Upper lobe of right lung (tissue), 1 donor: ENCODE measurements at regions not wholly inside any gene's neighbourhood (a gene's known extent, or its start where the extent isn't known, plus 50 kb on each side); places are given as distances from the start of the nearest gene placed in this dataset.
"Not testable (repeated sequence)": the region's sequence is repeated elsewhere in the genome, so short reads cannot be mapped to it uniquely, and the experiment has no call there.

Experiments
- ATAC-seq: fragments of 200-7000 bp; cut with Tn5 transposase; one replicate; pipeline ENCODE4 v1.9.1; 2020; ENCODE audit warnings: mild to moderate bottlenecking, moderate library complexity
- DNase-seq: peaks from one replicate; pipeline ENCODE4 v3.0.0-alpha.2; 2020
- H3K27ac ChIP-seq: fragments of 200-600 bp; one replicate; pipeline ENCODE4 v1.8.0; 2022
- H3K27me3 ChIP-seq: fragments of 200-600 bp; one replicate; pipeline ENCODE4 v1.8.0; 2022; ENCODE audit warnings: mild to moderate bottlenecking
- H3K36me3 ChIP-seq: fragments of 200-600 bp; one replicate; pipeline ENCODE4 v1.8.0; 2022
- H3K4me1 ChIP-seq: fragments of 200-600 bp; one replicate; pipeline ENCODE4 v1.8.0; 2022
- H3K4me3 ChIP-seq: fragments of 200-600 bp; one replicate; pipeline ENCODE4 v1.8.0; 2022; ENCODE audit warnings: mild to moderate bottlenecking
- H3K9me3 ChIP-seq: fragments of 200-600 bp; one replicate; pipeline ENCODE4 v1.8.0; 2022
- intact Hi-C: fragments of 100-400 bp; cut with DNase I; formaldehyde crosslinking; loops from one replicate; pipeline ENCODE4 v1.11.0; 2022
- TF ChIP-seq, protein P1 (sequence below): fragments of 200-600 bp; IDR thresholded peaks from one replicate; pipeline ENCODE4 v1.8.0; 2022; ENCODE audit warnings: antibody characterized with exemption
- donor health status: DM: no; HTN: yes; CAD: no; lungs with severe emphysema.

DNA sequence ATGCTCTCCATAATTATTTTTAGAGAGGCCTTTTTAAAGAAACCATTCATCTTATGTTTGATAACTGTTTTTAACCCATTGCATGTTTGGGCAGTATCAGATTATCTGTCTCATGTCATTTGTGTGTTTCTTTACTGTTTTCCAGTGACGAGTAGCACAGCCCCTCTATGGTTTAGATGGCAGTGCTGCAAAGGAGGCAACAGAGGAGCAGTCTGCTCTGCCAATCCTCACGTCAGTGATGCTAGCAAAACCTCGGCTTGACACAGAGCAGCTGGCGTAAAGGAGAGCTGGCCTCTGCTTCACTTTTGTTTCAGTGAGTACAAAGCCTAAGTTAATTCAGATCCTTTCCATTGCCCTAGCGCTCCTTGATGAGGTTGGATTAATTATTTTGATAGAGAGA, 80.4 kb upstream of the GARIN1A start:
- no peak for DNase-seq
- peaks cover 20% of the 10 kb centered on the region for H3K36me3 ChIP-seq
- intact Hi-C loops: no loop called here
- H3K27ac ChIP-seq: no peak overlapping the region
- no peak for ATAC-seq
- no peaks in the 10 kb centered on the region for H3K9me3 ChIP-seq
- H3K27me3 ChIP-seq: no peaks in the 10 kb centered on the region
- H3K4me3 ChIP-seq: no peak overlapping the region
- TF ChIP-seq, protein P1, sequence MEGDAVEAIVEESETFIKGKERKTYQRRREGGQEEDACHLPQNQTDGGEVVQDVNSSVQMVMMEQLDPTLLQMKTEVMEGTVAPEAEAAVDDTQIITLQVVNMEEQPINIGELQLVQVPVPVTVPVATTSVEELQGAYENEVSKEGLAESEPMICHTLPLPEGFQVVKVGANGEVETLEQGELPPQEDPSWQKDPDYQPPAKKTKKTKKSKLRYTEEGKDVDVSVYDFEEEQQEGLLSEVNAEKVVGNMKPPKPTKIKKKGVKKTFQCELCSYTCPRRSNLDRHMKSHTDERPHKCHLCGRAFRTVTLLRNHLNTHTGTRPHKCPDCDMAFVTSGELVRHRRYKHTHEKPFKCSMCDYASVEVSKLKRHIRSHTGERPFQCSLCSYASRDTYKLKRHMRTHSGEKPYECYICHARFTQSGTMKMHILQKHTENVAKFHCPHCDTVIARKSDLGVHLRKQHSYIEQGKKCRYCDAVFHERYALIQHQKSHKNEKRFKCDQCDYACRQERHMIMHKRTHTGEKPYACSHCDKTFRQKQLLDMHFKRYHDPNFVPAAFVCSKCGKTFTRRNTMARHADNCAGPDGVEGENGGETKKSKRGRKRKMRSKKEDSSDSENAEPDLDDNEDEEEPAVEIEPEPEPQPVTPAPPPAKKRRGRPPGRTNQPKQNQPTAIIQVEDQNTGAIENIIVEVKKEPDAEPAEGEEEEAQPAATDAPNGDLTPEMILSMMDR: no peak
- no peaks in the 10 kb centered on the region for H3K4me1 ChIP-seq

DNA sequence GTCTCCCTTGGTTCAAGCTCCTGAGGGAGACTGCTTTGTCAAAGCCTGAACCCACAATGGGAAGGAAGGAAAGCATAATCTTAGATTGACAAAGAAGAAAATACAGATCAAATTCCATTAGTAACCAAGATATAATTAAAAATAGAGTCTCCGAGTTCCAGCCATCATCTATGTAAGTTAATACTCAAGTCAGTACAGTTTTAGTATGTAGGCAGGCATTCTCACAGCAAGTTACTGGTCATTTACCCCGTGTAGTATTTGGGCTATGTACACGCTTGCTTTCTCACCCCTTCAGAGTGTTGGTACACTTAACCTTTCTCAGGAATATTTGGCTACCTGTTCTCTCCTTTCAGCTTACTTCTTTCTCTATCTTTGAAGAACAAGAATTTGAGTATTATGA, 79.9 kb upstream of the GARIN1A start:
- intact Hi-C loops, H3K27me3 ChIP-seq, H3K4me3 ChIP-seq, H3K27ac ChIP-seq, DNase-seq, H3K4me1 ChIP-seq, ATAC-seq, H3K9me3 ChIP-seq: not testable (repeated sequence)
- peaks cover 20% of the 10 kb centered on the region for H3K36me3 ChIP-seq

DNA sequence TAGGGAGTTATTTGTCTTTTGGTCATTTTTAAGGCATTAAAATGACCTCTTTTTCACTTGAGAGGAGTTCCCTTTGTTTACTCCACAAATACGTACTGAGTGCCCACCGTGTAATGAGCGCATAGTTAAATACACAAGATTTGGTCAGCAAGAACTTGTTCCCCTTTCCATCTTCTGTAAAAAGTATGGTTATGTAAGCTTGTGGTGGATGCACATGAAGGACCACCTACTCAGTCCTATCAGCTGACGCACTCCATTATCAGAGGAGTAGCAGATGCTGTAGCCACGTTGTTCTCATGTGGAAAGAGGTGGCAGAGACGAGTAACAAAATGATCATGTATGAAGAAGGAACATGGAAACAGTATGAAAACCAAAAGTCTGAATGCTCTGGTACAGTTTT, 78.0 kb upstream of the GARIN1A start:
- H3K27me3 ChIP-seq, DNase-seq, intact Hi-C loops, H3K9me3 ChIP-seq, H3K4me3 ChIP-seq, H3K4me1 ChIP-seq: not testable (repeated sequence)
- peak overlapping the region; percentile 6 for H3K27ac ChIP-seq
- H3K36me3 ChIP-seq: peaks cover 20% of the 10 kb centered on the region
- ATAC-seq: peak; percentile 89

DNA sequence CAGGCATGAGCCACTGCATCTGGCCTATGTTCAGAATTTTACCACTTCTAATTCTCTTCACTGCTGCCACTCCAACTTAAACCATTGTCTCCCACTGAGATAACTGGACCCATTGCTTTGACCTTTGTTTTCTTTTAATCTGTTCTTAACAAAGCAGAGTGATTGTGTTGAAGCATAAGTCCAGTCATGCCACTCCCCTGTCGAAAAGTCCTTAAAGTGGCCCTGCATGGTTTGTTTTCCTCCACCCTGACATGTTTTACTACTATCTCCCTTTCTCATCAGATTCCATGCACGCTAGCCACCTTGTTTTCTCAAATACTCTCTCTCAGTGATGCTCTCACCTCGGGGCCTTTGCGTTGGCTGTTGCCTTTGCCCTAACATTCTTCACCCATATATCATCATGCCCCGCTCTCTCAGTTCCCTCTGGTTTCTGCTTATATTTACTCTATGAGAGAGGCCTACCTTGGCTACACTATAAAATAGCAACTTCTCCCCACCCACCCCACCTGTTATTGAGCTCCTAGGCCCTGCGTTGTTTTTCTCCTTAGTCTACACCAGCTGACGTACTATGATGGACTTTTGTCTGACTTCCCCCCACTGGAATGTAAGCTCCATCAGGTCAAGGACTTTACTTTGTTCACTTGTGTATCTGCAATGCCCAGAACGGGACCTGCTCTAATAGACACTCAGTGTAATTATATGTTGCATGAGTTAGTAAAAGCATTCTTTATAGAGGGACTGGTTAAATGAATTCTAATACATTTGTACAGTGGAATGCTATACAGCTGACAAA, 75.6 kb upstream of the GARIN1A start:
- H3K27me3 ChIP-seq, intact Hi-C loops, H3K9me3 ChIP-seq, DNase-seq, H3K27ac ChIP-seq, H3K4me1 ChIP-seq, H3K4me3 ChIP-seq, ATAC-seq: not testable (repeated sequence)
- peaks cover 17% of the 10 kb centered on the region for H3K36me3 ChIP-seq

DNA sequence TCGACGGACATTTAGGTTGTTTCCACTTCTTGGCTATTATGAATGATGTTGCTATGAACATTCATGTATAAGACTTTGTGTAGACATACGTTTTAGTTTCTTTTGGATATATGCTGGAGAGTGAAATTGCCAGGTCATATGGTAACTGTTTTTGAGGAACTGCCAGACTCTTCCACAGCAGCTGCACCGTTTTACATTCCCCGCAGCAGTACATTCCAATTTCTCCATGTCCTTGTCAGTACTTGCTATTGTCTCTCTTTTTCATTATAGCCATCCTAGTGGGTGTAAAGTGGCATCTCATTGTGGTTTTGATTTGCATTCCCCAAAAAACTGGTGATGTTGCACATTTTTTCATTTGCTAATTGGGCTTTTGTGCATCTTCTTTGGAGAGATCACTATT, 73.1 kb upstream of the GARIN1A start:
- H3K36me3 ChIP-seq, intact Hi-C loops, H3K27ac ChIP-seq, H3K27me3 ChIP-seq, H3K4me3 ChIP-seq, H3K4me1 ChIP-seq, DNase-seq, ATAC-seq, H3K9me3 ChIP-seq: not testable (repeated sequence)

DNA sequence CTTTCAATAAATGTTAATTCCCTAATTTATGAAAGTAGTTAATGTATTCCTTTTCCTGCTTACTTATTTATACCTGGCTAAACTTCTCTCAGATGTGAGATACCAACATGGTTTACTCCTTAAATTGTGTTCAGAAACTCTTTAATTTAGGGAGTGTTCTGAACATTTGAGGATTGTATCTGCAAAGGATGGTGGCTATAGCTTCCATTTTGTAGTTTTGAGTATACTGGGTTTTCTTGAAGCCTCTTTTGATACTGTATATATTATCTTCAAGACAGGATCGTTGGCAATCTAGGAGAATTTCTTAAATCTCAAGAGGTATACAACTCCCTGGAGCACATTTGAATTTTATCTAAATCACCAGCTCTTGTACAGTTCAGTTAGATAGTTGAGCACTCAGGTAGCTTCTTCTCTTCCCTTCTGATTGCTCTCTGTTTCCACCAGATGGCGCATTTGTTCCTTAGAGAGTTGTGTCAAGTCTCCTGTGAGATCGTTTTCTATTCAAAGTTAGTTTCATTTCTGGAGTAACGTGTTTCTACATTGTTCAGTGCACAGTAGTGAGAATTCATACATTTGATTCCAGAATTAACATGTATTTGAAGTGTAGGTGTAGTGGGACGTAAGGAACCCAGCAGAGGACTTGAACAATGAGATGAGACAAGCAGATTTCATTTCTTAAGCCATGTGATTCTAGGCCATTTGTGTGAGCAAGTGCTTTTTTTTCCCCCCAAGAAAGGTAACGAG, 63.2 kb upstream of the GARIN1A start:
- intact Hi-C loops, H3K9me3 ChIP-seq, H3K4me1 ChIP-seq, H3K27me3 ChIP-seq, DNase-seq: not testable (repeated sequence)
- ATAC-seq: peak; percentile 91
- TF ChIP-seq, protein P1: peak; percentile 55
- H3K27ac ChIP-seq: peak overlapping the region; percentile 47
- H3K4me3 ChIP-seq: peak overlapping the region; percentile 14
- peaks cover 22% of the 10 kb centered on the region for H3K36me3 ChIP-seq

DNA sequence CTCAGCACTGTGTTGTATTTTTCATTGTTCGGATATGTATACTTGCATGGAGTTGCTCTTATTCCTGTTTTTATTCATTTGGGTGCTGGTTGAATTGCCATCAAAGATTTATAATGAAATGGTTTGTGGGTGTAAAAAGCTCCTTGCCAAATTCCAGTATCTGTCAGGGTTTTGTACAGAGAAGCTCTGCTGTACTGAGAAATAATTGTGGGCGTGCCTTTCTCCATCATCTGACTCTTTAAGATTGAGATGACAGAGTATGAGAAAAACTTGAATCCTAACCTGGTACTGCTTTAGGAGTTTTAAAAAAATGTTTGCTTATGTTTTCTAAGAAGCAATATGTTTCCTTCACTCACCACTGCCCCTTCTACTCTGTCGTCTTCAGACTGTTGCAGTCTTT, 58.7 kb upstream of the GARIN1A start:
- H3K4me3 ChIP-seq, intact Hi-C loops: not testable (repeated sequence)

DNA sequence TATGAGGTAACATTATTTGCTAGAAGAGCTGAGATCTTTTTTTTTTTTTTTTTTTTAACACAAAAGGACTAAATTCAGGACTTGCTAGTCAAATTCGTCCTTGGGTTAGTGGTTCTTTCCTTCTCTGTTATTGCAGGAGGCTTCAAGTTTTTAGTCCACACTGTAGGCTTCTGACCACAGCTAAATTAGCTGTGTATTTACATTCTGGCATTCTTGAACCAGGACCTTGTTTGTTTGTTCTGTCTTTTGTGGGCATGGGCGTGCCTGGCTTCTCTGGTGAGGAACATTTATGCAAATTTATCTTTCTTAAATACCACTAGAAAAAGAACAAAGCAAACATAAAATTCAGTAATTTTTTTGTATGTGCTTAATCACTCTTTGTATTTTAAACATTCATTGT, 57.3 kb upstream of the GARIN1A start:
- H3K27ac ChIP-seq, H3K27me3 ChIP-seq, ATAC-seq, H3K4me1 ChIP-seq, H3K9me3 ChIP-seq, intact Hi-C loops, H3K4me3 ChIP-seq, DNase-seq: not testable (repeated sequence)
- H3K36me3 ChIP-seq: peaks cover 66% of the 10 kb centered on the region

More for the DNA sequence above, 58.7 kb upstream of the GARIN1A start:
- not testable (repeated sequence) for H3K9me3 ChIP-seq, H3K27ac ChIP-seq, DNase-seq, H3K27me3 ChIP-seq, H3K4me1 ChIP-seq, ATAC-seq
- H3K36me3 ChIP-seq: peaks cover 55% of the 10 kb centered on the region

DNA sequence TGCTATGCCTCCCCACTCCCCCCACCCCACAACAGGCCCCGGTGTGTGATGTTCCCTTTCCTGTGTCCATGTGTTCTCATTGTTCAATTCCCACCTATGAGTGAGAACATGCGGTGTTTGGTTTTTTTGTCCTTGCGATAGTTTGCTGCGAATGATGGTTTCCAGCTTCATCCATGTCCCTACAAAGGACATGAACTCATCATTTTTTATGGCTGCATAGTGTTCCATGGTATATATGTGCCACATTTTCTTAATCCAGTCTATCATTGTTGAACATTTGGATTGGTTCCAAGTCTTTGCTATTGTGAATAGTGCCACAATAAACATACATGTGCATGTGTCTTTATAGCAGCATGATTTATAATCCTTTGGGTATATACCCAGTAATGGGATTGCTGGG, 55.3 kb upstream of the GARIN1A start:
- H3K27ac ChIP-seq, H3K27me3 ChIP-seq, H3K4me1 ChIP-seq, intact Hi-C loops, H3K4me3 ChIP-seq, DNase-seq, ATAC-seq, H3K9me3 ChIP-seq: not testable (repeated sequence)
- H3K36me3 ChIP-seq: peaks cover 78% of the 10 kb centered on the region
